ENCODE measurements at regions not wholly inside any gene's neighbourhood (a gene's known extent, or its start where the extent isn't known, plus 50 kb on each side); places are given as distances from the start of the nearest gene placed in this dataset.

GRCh38 chr4:164210377-164210776 lies 543.6 kb upstream of the SMIM31 start:
- H4K5ac ChIP-seq (ENCODE audit: insufficient read length, low read depth, low read length): no peak overlapping the region
- no peak overlapping the region for H2AK5ac ChIP-seq (ENCODE audit: insufficient read length, low read length)
- no peak overlapping the region for H2BK15ac ChIP-seq (ENCODE audit: low read depth, low read length)
- no peak overlapping the region for H3K4ac ChIP-seq (ENCODE audit: low read depth, low read length)
- no peaks in the 10 kb centered on the region; the same call in 1 of the 2 replicates for H3K4me1 ChIP-seq (ENCODE audit: insufficient read depth, low read length)
- no peak overlapping the region for H3K23ac ChIP-seq (ENCODE audit: insufficient read length, low read depth, low read length)
- no peak overlapping the region for H3K4me3 Mint-ChIP-seq
- no peak overlapping the region for H4K91ac ChIP-seq (ENCODE audit: insufficient read length, low read depth, low read length)
- no CpG with 5 or more reads among the region's 1 CpG for WGBS (ENCODE audit: extremely low coverage, insufficient read length, low lambda C conversion rate)
- H3K14ac ChIP-seq (ENCODE audit: insufficient read depth, low read length): no peak overlapping the region
- H3K4me2 ChIP-seq (ENCODE audit: insufficient read depth, insufficient read length, low read length): no peak overlapping the region
- no peaks in the 10 kb centered on the region for H3K79me2 ChIP-seq (ENCODE audit: insufficient read depth, low read length)
- no peak overlapping the region for H3K56ac ChIP-seq (ENCODE audit: insufficient read length, low read depth, low read length)
- no peak overlapping the region for H3K27ac Mint-ChIP-seq
- H3K27me3 Mint-ChIP-seq (ENCODE audit: low read depth): no peaks in the 10 kb centered on the region
- no peaks in the 10 kb centered on the region for H3K23me2 ChIP-seq (ENCODE audit: insufficient read length, low read depth, low read length, poor library complexity, severe bottlenecking)
- H2AFZ ChIP-seq (ENCODE audit: low read length): no peak overlapping the region
- H3K9me3 ChIP-seq (ENCODE audit: control insufficient read depth, low read depth, low read length): no peaks in the 10 kb centered on the region
- H2BK120ac ChIP-seq (ENCODE audit: low read depth, low read length, poor library complexity, severe bottlenecking): no peak overlapping the region
- no peak overlapping the region for H2BK5ac ChIP-seq (ENCODE audit: insufficient read length, low read length)
- no peak for TF ChIP-seq CTCF (conservative IDR thresholded peaks at IDR 0.05)
- H3K36me3 Mint-ChIP-seq (ENCODE audit: insufficient read depth in 1 of 3, low read depth in 3 of 3): no peaks in the 10 kb centered on the region
- H3K9me3 Mint-ChIP-seq: no peaks in the 10 kb centered on the region
- H3K9ac ChIP-seq (ENCODE audit: extremely low read depth, insufficient read length, low read length): no peak overlapping the region
- no peak overlapping the region for H3T11ph ChIP-seq (ENCODE audit: low read length)
- no peaks in the 10 kb centered on the region for H4K20me1 ChIP-seq (ENCODE audit: control insufficient read depth, insufficient read depth, insufficient read length)
- peaks cover 12 to 13% of the 10 kb centered on the region in 2 experiments for H3K4me1 Mint-ChIP-seq
- H4K8ac ChIP-seq (replicated peaks; ENCODE audit: insufficient read length, low read depth, low read length): no peak overlapping the region
- no peak overlapping the region for H2BK12ac ChIP-seq (ENCODE audit: insufficient read length, low read depth, low read length)
- H3K27ac ChIP-seq (ENCODE audit: insufficient read length, low read depth, low read length): no peak overlapping the region
- no peaks in the 10 kb centered on the region for H3K79me1 ChIP-seq (ENCODE audit: insufficient read depth, low read depth, low read length, poor library complexity, severe bottlenecking)
- DNase-seq: no peak
- no peak overlapping the region for H2BK20ac ChIP-seq (ENCODE audit: low read depth, low read length, poor library complexity, severe bottlenecking)
- no peak overlapping the region for H3K18ac ChIP-seq (ENCODE audit: insufficient read length, low read depth, low read length)
- no peaks in the 10 kb centered on the region for H3K27me3 ChIP-seq (ENCODE audit: insufficient read depth, low read length)
